ENCODE measurements at regions not wholly inside any gene's neighbourhood (a gene's known extent, or its start where the extent isn't known, plus 50 kb on each side); places are given as distances from the start of the nearest gene placed in this dataset.

GRCh38 chr1:55276671-55277376, 61.7 kb upstream of the USP24 start:
- peak overlapping the region; percentile 1 for H3K27ac ChIP-seq (ENCODE audit: low read length)
- 59% methylated on average over 8 of the region's 8 CpGs for WGBS
- DNase-seq (peak; percentile 63 to 80 (median 72)), ATAC-seq (peak; percentile 76 to 81)
- no peaks in the 10 kb centered on the region for H3K27me3 ChIP-seq (ENCODE audit: control insufficient read depth, insufficient read depth)
- no peaks in the 10 kb centered on the region for H3K4me1 ChIP-seq (ENCODE audit: control insufficient read depth, insufficient read depth, low read length)
- H3K9me3 ChIP-seq (ENCODE audit: control insufficient read depth, low read length), result no peaks in the 10 kb centered on the region
- H3K4me3 ChIP-seq (ENCODE audit: low read length), result no peak overlapping the region
- intact Hi-C loops (cut with DNase I), result loop anchor here (2.0 to 10.0 kb wide), 3 partner anchors 112 to 136 kb away; no protein-coding TSS in a partner anchor

GRCh38 chr1:55275941-55276341, 60.8 kb upstream of the USP24 start:
- 37% methylated on average over 1 of the region's 1 CpG for WGBS
- DNase-seq (no peak), ATAC-seq (peak in 1 of 2 donors; percentile 11)
- Histone ChIP-seq H3K27ac (ENCODE audit: low read length) (no peak overlapping the region), H3K4me1 (ENCODE audit: control insufficient read depth, insufficient read depth, low read length) (no peaks in the 10 kb centered on the region), H3K4me3 (ENCODE audit: low read length) (no peak overlapping the region), H3K27me3 (ENCODE audit: control insufficient read depth, insufficient read depth) (no peaks in the 10 kb centered on the region), H3K9me3 (ENCODE audit: control insufficient read depth, low read length) (no peaks in the 10 kb centered on the region)
- intact Hi-C loops (cut with DNase I), result loop anchor here (2.0 to 10.0 kb wide), 3 partner anchors 111 to 135 kb away; no protein-coding TSS in a partner anchor

GRCh38 chr1:55275151-55275748, 60.1 kb upstream of the USP24 start:
- ATAC-seq, result peak in 1 of 2 donors; percentile 14
- WGBS, result 60% methylated on average over 12 of the region's 12 CpGs
- no peak overlapping the region for H3K27ac ChIP-seq (ENCODE audit: low read length)
- H3K9me3 ChIP-seq (ENCODE audit: control insufficient read depth, low read length), result no peaks in the 10 kb centered on the region
- intact Hi-C loops (cut with DNase I), result loop anchor here in 2 of 4 donors (5.0 to 10.0 kb wide), 2 partner anchors 110 to 133 kb away; no protein-coding TSS in a partner anchor
- no peaks in the 10 kb centered on the region for H3K27me3 ChIP-seq (ENCODE audit: control insufficient read depth, insufficient read depth)
- DNase-seq, result peak in 1 of 3 donors; percentile 54
- no peak overlapping the region for H3K4me3 ChIP-seq (ENCODE audit: low read length)
- no peaks in the 10 kb centered on the region for H3K4me1 ChIP-seq (ENCODE audit: control insufficient read depth, insufficient read depth, low read length)

DNA sequence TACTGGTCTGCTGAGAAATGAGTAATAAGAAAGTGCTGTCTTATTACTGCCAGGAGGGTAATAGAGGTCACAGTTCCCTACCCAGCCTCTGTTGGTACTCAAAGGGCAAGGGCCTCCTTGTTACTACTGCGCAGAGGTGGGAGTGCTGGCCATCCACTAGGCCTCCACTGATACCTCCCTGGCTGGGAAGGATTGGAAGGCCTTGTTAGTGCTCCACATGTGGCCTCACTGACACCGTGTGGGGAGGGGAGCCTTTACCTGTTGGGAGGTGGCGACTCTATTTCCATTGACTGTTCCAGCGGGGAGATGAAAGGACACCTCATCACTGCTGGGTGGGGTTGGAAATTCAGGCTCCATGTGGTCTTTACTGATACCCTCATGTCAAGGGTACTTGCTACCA, 57.8 kb upstream of the USP24 start:
- no peak for DNase-seq
- Histone ChIP-seq H3K27ac (ENCODE audit: low read length) (no peak overlapping the region), H3K27me3 (ENCODE audit: control insufficient read depth, insufficient read depth) (no peaks in the 10 kb centered on the region), H3K9me3 (ENCODE audit: control insufficient read depth, low read length) (no peaks in the 10 kb centered on the region), H3K4me1 (ENCODE audit: control insufficient read depth, insufficient read depth, low read length) (no peaks in the 10 kb centered on the region), H3K4me3 (ENCODE audit: low read length) (no peak overlapping the region)
- intact Hi-C loops (cut with DNase I), result loop anchor here in 1 of 4 donors (10.0 kb wide), 1 partner anchor 108 kb away; no protein-coding TSS in a partner anchor
- no peak for ATAC-seq
- 78% methylated on average over 4 of the region's 4 CpGs for WGBS

All from right cardiac atrium (tissue), 5 donors.